ENCODE measurements at regions not wholly inside any gene's neighbourhood (a gene's known extent, or its start where the extent isn't known, plus 50 kb on each side); places are given as distances from the start of the nearest gene placed in this dataset.

GRCh38 chrX:142068365-142068764 lies 136.7 kb downstream of the MAGEC2 start:
- no peak for TF ChIP-seq CTCF (IDR thresholded peaks at IDR 0.05; ENCODE audit: insufficient read depth, low read depth, low read length)
- TF ChIP-seq EZH2 (IDR thresholded peaks at IDR 0.05; ENCODE audit: insufficient read depth, low read length): no peak

All from astrocyte (in vitro differentiated cells and primary cell).